ENCODE measurements at regions not wholly inside any gene's neighbourhood (a gene's known extent, or its start where the extent isn't known, plus 50 kb on each side); places are given as distances from the start of the nearest gene placed in this dataset.
"Not testable (repeated sequence)": the region's sequence is repeated elsewhere in the genome, so short reads cannot be mapped to it uniquely, and the experiment has no call there.

- intact Hi-C loops (cut with DNase I) = no loop called here
- DNase-seq = no peak
Measured at GRCh38 chr12:42893803-42894202, 304.3 kb upstream of the PRICKLE1 start.

GRCh38 chr12:42892702-42893551 lies 303.4 kb upstream of the PRICKLE1 start:
- DNase-seq = no peak
- intact Hi-C loops (cut with DNase I) = no loop called here

- intact Hi-C loops (cut with DNase I) = no loop called here
- no peak for DNase-seq
Measured at GRCh38 chr12:42887657-42888056, 298.1 kb upstream of the PRICKLE1 start.

- intact Hi-C loops (cut with DNase I) = no loop called here
- no peak for DNase-seq
Measured at GRCh38 chr12:42886160-42886559, 296.6 kb upstream of the PRICKLE1 start.

GRCh38 chr12:42885677-42886076 lies 296.1 kb upstream of the PRICKLE1 start:
- no peak for DNase-seq
- intact Hi-C loops (cut with DNase I) = no loop called here

GRCh38 chr12:42884116-42884515 lies 294.6 kb upstream of the PRICKLE1 start:
- intact Hi-C loops (cut with DNase I) = no loop called here
- DNase-seq = no peak

GRCh38 chr12:42873401-42873800 lies 283.9 kb upstream of the PRICKLE1 start:
- intact Hi-C loops (cut with DNase I) = no loop called here
- no peak for DNase-seq

- intact Hi-C loops (cut with DNase I) = no loop called here
- no peak for DNase-seq
Measured at GRCh38 chr12:42871816-42872215, 282.3 kb upstream of the PRICKLE1 start.

- no peak for DNase-seq
- intact Hi-C loops (cut with DNase I) = no loop called here
Measured at GRCh38 chr12:42868291-42868690, 278.7 kb upstream of the PRICKLE1 start.

GRCh38 chr12:42865282-42865681 lies 275.7 kb upstream of the PRICKLE1 start:
- intact Hi-C loops (cut with DNase I) = no loop called here
- DNase-seq = no peak

GRCh38 chr12:42862055-42862454 lies 272.5 kb upstream of the PRICKLE1 start:
- intact Hi-C loops (cut with DNase I) = no loop called here
- no peak for DNase-seq

- DNase-seq = not testable (repeated sequence)
Measured at GRCh38 chr12:42860331-42860730, 270.8 kb upstream of the PRICKLE1 start.

GRCh38 chr12:42859612-42860011 lies 270.1 kb upstream of the PRICKLE1 start:
- intact Hi-C loops (cut with DNase I) = no loop called here
- peak in 3 of 10 donors; percentile 4 to 74 (median 72) for DNase-seq

More at GRCh38 chr12:42860331-42860730, 270.8 kb upstream of the PRICKLE1 start:
- intact Hi-C loops (cut with DNase I) = not testable (repeated sequence)

GRCh38 chr12:42857106-42857505 lies 267.6 kb upstream of the PRICKLE1 start:
- intact Hi-C loops (cut with DNase I) = no loop called here
- DNase-seq = no peak

GRCh38 chr12:42855362-42855950 lies 265.9 kb upstream of the PRICKLE1 start:
- intact Hi-C loops (cut with DNase I) = no loop called here
- no peak for DNase-seq

- DNase-seq = no peak
- intact Hi-C loops (cut with DNase I) = no loop called here
Measured at GRCh38 chr12:42854826-42855225, 265.3 kb upstream of the PRICKLE1 start.

GRCh38 chr12:42854208-42854607 lies 264.7 kb upstream of the PRICKLE1 start:
- intact Hi-C loops (cut with DNase I) = no loop called here
- no peak for DNase-seq

- DNase-seq = no peak
- intact Hi-C loops (cut with DNase I) = no loop called here
Measured at GRCh38 chr12:42853370-42854140, 264.0 kb upstream of the PRICKLE1 start.

GRCh38 chr12:42846782-42847181 lies 257.2 kb upstream of the PRICKLE1 start:
- intact Hi-C loops (cut with DNase I) = no loop called here
- no peak for DNase-seq

- DNase-seq = no peak
- intact Hi-C loops (cut with DNase I) = no loop called here
Measured at GRCh38 chr12:42834062-42834461, 244.5 kb upstream of the PRICKLE1 start.

- no peak for DNase-seq
- intact Hi-C loops (cut with DNase I) = no loop called here
Measured at GRCh38 chr12:42828836-42829235, 239.3 kb upstream of the PRICKLE1 start.

All from posterior cingulate gyrus (tissue), 11 donors.